ENCODE measurements at regions not wholly inside any gene's neighbourhood (a gene's known extent, or its start where the extent isn't known, plus 50 kb on each side); places are given as distances from the start of the nearest gene placed in this dataset.
"Not testable (repeated sequence)": the region's sequence is repeated elsewhere in the genome, so short reads cannot be mapped to it uniquely, and the experiment has no call there.

DNA sequence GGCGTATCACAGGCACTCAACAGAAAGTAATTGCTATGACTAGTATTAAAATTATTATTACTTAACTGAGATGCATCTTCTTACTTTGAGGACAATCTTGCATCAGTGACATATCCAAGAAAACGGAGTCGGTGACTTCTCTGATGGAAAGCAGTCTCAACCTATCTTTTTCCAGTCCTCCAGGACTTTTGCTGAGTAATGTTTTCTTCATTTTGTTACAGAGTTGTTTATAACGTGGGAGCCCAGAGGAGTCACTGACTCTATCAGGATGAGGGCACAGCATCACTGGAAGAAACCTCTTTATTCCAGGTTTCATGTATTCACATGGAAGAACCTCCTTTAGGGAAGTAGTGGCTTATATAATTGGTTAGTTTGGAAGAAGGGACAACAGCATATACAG is 51.5 kb upstream of the MELK start:
- H3K4me3 ChIP-seq (ENCODE audit: low read depth, low read length): no peak overlapping the region

DNA sequence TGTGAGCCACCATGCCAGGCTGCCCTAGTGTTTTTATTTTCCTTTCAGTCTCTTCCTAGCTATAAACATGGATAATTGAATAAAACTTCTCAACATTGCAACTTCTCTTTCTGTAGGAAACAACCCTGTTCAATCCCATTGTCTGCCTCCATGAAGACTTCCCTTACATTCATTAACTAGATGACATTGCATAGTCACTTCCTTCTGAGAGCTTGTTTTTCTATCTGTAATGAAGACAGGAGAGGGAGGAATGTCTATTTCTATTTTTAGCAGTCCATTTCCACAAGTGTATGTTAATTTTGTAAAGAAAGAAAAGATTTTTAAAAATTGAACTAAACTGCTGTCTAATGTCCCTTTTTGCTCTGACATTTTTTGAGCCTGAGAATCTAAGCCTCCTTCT is 55.6 kb upstream of the MELK start:
- no peak overlapping the region for H3K4me3 ChIP-seq (ENCODE audit: low read depth, low read length)

DNA sequence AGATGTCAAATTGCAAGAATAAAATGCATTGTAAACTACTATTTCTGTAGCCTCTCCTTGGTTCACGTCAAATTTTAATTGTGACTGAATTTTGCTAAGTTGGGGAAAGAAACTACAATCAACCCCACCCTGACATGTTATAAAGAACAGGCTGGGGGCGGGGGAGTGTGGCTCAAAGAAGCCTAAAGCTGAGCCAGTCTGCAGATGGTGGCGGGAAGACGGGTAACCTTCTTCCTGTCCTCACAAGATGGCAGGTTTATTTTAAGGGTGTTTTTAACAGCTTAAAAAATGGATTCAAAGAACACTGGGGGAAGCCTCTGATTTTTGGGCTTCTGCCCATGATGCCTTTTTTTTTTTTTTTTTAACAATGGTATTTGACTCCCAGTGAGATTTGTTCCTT is 68.5 kb upstream of the MELK start:
- H3K4me3 ChIP-seq (ENCODE audit: low read depth, low read length): no peak overlapping the region

DNA sequence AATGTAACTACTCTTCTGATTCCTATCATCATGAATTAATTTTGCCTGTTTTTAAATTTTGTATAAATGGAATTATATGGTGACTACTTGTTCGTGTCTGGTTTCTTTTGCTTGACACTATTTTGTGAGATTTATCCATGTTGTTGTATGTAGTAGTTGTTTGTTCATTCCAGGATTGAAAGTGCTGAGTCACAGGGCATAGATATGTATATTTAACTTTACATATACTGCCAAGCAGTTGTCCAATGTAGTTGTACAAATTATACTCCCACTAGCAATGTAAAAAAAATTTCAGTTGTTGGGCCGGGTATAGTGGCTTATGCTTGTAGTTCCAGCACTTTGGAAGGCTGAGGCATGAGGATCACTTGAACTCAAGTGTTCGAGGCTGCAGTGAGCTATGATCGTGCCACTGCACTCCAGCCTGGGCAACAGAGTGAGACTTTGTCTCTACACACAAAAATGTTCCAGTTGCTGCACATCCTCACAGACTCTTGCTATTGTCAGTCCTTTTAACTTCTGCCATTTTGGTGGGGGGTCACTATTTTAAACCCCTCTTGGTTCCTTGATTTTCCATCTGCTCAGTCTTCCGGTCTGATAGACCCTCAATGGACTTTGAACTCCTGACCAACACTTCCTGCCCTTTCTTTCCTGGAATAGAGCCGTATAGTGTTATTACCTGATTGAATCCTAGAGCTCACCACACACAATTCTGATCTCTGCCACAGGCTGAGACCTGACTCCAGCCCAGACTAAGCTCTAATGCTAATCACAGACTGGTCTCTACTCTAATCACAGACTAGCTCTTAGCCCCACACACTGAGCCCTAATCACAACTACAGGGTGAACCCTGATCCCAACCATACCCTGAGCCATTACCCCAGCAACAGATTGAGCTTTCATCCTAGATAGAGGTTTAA is 69.3 kb upstream of the MELK start:
- no peak overlapping the region for H3K4me3 ChIP-seq (ENCODE audit: low read depth, low read length)

DNA sequence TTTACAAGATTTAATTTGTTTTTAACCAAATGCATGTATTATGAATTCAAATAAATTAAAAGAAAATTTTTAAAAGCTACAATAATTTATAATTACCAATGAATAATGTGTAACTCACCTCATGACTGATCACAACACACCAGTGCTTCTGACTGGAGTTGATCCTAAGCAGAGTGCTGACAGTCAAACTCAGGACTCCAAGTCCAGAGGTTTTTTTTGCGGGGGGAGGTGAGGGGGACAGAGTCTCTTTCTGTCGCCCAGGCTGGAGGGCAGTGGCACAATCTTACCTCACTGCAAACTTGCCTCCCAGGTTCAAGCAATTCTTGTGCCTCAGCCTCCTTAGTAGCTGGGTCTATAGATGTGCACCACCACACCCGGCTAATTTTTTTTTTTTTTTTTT is 71.0 kb upstream of the MELK start:
- H3K4me3 ChIP-seq (ENCODE audit: low read depth, low read length): no peak overlapping the region

DNA sequence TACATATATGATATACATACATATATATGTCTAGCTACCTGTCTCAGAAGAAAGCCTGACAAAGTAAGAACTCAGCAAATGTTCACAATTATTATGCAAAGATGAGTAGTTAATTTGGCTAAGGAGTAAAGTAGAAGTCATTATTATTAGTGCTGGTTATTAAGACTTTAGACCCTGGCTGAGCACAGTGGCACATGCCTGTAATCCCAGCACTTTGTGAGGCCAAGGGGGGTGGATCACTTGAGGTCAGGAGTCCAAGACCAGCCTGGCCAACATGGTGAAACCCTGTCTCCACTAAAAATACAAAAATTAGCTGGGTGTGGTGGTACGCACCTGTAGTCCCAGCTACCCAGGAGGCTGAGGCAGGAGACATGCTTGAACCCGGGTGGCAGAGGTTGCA is 71.8 kb upstream of the MELK start:
- H3K4me3 ChIP-seq (ENCODE audit: low read depth, low read length): not testable (repeated sequence)

DNA sequence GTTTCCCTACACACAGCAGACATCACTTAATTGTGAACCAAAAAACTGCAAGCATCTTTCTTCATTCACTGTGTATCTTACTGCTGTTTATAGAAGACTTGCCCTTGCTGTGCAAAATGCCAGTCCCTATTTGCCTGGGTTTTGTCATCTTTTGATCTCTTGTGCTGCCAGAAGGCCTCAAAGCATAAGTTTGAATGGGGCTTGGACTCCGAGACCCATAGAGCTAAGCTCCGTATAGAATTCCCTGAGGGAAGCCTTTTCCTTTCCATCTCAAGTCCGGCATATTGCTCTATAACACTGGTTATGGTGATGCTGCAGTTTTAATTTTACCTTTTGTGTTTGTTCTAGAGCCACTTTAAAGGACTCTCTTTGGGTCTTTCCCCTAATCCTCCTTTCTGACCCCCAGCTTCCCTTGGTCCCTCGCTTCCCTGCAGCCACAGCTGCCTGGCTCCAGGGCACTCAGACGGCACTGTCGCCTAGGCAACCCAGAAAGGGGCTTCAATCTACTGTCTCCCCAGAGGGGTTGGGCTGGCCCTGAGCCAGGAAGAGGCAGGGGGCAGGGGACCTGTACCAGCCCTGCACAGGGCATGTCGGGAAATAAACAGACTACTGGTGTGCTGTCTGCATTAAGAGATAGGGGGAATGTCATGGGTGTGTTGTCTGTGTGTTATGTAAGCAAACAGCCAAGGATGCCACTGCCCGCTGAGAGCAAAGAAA is 73.4 kb upstream of the MELK start:
- H3K4me3 ChIP-seq (ENCODE audit: low read depth, low read length): no peak overlapping the region

DNA sequence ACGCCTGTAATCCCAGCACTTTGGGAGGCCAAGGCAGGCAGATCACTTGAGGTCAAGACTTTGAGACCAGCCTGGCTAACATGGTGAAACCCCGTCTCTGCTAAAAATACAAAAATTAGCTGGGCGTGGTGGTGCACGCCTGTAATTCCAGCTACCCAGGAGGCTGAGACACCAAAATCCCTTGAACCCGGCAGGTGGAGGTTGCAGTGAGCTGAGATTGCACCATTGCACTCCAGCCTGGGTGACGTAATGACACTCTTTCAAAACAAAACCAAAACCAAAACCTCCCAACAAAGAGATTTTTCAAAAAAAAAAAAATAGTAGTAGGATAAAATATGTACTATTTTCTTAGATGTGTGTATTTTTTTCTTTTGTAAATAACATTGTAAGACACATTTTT is 79.1 kb upstream of the MELK start:
- H3K4me3 ChIP-seq (ENCODE audit: low read depth, low read length): not testable (repeated sequence)

DNA sequence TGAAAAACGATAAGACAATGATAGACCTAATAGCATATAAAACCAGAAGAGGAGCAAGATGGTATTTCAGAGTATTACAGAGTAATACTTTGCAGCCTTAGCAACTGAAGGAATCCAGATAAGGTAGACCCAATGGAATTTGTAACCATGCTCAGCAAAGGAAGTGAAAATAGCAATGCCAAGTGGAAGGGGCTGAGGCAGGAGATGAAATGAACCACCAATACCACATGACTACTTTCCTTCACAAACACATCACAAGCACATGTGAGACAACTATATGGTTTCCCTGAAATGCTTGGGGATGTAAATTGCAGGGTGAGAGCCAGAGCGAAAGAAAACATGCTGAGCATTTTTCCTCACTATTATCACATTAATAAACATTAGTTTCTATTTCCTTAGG is 79.8 kb upstream of the MELK start:
- H3K4me3 ChIP-seq (ENCODE audit: low read depth, low read length): no peak overlapping the region

DNA sequence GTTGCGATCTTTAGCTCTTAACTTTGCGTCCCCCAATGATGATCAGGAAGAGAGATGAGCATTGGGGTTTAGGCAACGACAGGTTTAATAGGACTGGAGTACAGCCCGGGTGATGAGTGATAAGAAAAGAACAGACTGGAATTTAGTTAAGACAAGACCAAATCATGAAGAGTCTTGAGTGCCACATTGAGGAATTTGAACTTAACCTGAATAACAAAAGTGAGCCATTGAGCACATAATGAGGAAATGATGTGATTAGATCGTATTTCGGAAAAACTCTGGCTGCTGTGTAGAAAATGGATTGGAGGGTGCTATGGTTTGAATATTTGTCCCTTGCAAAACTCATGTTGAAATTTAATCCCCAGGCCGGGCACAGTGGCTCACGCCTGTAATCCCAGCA is 83.2 kb upstream of the MELK start:
- H3K4me3 ChIP-seq (ENCODE audit: low read depth, low read length): no peak overlapping the region

DNA sequence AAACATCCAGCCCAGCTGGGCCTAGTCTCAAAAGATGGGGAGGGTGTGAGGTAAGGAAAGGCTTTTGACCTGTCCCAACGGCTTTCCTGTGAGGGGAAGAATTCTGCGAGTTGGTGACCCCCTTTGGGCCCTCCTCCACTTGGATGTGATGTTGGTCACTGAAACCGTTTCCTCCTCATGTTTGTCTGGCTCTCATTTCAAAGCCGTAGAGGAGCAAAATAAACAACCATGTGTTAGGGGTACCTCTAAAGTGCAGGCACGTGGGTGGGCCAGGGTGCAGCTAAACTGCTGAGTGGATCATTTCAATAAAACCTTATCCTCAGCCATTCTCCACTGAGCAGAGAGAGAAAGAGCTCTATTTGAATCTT is 84.3 kb upstream of the MELK start:
- H3K4me3 ChIP-seq (ENCODE audit: low read depth, low read length): no peak overlapping the region

DNA sequence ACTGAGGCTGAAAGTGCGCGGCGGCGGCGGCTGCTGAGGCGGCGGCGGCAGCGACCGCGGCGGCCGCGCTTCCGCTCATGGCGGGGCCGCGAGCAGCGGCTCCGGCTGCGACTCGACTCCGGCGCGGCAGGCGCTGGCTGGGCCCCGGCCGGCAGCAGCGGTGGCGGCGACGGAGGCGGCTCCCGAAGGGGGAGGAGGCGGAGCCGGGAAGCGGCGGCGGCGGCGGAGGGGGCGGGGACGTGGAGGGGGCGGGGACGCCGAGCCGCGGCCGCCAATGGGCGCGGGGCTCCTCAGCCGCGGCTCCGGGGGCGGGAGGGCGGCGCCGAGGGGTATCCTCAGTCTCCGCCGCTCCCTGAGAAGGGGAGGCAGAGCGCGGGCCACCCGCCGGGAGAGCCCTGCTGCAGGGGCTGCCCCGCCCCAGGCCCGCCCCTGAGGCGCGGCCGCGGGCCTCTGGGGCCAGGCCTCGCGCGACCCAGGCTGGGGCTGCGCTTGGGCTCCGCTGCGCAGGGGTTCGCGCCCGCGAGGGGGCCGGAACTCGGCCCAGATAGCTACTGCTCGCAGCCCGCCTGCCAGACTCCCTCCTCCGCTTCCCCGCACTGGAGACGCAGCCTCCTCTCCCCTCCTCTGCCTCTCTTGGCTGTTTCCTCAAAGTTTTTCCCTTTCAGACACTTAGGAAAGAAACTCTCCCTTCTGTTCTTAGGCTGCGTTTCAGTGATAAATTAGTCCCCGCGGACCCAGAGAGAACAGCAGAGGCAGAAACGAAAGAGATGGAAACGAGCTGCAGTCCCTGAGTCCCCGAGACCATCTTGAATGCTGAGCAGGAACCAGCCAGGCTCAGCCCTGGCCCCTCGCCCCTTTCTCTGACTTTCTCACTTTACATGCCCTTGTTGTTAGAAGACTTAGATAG is 85.0 kb upstream of the MELK start:
- H3K4me3 ChIP-seq (ENCODE audit: low read depth, low read length): peak overlapping the region; percentile 22

DNA sequence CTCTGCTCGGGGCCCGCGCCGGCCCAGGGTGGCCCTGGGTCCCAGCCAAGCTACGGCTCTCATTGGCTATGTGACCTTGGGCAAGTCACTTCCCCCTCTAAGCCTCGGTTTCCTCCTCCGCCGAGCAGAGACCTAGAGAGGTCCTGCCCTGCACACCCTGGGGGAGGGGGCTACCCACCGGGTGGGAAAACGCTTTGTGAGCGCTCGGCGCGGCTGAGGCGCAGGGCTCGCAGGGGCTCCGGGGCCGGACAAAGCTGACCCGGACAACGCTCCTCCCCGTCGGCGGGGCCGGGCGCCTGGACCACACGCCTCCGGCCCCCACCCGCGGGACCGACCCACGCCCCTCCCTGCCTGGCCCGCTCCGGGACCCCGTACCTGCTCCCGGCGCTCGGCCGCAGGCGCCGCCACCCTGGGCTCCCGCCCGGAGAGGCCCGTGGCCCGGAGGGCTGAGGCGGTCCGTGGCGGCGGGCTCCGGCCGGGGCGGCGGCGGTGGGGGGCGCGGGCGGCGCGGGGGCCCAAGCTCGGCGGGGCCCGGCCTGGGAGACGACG is 85.7 kb upstream of the MELK start:
- peak overlapping the region; percentile 92 for H3K4me3 ChIP-seq (ENCODE audit: low read depth, low read length)

DNA sequence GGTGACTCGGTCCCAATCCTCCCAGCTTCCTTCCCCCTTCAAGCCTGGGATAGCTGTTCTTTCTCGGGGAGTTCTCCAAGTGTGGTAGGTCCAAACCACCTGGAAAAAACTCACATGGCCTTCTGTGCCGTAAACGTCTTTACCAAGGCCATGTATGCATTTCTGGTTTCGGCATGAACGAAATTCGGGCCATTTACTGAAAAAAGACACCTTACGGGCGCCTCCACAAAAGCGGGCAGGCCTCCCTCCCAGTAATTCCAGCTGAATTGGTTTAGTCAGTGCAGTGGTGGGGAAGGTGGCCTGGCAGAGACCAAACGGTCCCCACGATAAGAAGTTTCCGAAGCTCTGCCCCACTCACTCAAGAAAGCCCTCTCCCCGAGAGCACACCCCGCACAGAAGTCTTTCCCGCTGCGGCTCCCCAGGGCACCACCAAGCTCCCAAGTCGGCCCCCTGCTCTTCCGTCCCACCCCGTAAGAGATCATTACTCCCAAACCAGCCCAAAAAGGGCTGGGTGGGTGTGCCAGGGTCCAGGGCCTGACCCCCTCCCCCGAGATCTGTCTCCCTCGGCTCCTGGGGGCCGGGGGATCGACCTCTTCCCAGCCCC is 86.3 kb upstream of the MELK start:
- peak overlapping the region; percentile 92 for H3K4me3 ChIP-seq (ENCODE audit: low read depth, low read length)

DNA sequence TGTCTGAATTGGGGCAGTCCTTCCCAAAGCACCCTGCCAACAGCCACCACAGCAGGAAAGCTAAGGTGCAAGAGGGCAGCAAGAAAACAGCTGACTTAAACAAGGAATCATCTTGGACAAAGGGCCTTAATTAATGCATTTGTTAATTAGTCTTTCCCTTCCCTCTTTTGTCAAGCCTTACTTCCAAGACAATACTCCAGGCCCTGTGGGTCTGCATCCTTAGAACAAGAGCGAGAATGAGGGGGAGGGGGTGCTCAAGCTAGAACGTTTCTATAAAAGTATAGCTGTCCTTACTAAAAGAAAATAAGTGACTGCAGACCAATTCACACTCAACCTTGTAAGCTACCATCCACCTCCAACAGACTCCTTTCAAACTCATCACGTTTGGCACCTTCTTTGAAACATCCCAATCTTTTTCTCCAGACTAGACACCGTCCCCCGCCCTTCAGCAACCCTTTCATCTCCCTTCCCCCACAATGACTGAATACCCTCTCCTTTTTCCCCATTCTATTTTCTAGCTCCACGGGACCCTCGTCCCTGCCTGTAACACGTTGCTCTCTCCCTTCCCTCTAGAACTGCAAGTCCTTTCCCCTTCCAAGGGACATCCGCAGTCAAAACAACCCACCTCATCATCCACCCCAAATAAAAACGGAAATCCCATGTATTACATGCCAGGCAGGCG is 85.7 kb upstream of the RNF38 start:
- H3K4me3 ChIP-seq (ENCODE audit: low read depth, low read length): peak overlapping the region; percentile 92

DNA sequence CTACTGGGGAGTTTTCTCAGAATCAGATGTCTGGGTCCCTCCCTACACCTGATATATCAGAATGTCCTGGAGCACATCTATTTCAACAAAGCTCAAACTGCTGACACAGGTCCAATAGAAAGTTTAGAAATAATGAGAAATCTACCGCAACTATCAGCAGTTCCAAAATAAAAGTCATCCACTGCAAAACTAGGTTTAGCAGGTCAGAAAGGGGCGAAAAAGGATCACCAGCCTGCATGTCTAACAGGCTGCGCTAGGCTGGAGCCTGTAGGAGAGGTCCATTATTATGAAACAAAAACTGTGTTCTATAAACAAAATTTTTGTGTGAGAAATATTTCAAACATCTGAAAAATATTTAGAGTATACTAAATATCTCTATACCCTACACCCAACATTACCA is 84.1 kb upstream of the RNF38 start:
- no peak overlapping the region for H3K4me3 ChIP-seq (ENCODE audit: low read depth, low read length)

DNA sequence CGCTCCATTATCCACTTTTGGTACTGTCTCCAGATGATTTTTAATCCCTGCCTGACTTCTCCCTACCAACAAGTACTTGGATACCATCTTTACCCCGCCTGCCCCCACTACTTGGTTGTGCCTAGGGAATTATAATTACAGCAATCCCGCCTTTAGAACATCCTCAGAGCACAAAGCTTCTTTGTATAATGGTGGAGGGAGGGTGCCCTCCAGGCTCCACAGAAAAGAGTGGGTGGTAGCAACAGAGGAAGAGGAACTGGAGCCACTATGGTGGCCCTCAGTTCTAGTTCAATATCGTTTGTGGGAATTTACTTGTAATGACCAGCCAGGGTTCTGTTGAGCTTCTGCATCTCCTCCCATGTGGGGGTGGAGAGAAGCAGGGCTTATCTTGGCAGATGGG is 79.0 kb upstream of the RNF38 start:
- no peak overlapping the region for H3K4me3 ChIP-seq (ENCODE audit: low read depth, low read length)

DNA sequence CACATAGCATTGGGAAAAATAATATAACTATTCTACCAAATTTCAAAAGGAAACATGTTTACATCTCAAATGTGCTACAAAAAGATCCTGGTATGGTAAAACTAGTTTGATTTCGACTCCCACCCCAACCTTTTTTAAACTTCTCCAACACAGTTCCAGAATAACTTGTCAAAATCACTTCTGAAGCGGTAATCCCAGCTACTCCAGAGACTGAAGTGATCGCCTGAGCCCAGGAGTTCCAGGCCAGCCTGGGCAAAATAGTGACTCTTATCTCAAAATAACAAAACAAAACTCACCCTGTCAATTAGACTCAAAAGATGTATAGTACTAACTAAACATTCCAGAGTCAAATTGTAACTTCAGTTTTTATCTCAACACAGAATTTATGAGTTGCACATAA is 71.3 kb upstream of the RNF38 start:
- no peak overlapping the region for H3K4me3 ChIP-seq (ENCODE audit: low read depth, low read length)

DNA sequence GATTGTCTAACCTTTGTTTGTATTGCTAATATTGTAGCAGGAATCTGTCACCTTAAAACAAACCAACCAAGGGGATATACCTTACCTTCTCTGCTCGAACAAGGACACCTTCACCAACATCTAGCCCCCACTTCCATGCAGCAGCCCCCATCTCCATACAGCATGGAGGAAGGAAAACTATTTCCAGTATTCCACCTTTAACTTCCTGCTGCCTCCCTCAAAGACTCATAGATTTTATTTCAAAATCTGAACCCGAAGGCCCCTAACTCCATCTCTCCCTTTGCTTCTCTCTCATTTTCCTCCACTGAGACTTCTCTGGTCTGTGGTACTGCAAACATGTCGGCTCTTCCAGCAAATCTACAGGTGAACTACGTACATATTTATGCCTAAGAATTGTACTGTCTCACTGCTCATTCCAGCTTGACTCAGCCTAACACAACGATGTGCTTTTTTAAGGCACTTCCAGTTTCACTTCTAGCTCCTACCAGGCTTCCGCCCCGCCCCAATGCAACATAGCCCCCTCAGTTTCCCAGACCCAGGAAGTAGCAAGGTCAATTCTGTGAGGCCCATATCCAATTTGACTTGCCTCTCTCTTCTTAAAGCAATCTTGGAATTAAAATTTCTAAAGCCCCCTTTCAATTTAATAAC is 70.7 kb upstream of the RNF38 start:
- H3K4me3 ChIP-seq (ENCODE audit: low read depth, low read length): no peak overlapping the region

DNA sequence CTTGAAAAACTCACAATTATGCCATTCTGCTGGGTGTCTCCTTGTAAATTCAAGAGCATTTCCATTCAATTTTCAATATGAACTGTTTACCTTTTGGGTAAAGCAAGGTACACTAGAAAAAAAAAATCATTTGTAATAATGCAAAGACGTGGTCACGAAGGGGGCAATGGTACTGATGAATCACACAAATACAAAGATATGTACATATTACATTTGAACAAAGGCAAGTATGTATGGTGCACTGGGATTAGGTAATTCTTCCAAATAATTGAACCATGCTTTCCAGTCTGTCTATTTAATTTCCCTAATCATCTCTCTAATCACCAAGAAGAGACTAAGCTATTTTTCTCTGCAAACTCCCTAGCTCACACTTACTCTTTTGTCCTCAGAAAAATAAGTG is 63.4 kb upstream of the RNF38 start:
- H3K4me3 ChIP-seq (ENCODE audit: low read depth, low read length): no peak overlapping the region

Data from iPS-11a (cell line).